HCT116 (cell line): ENCODE measurements at regions not wholly inside any gene's neighbourhood (a gene's known extent, or its start where the extent isn't known, plus 50 kb on each side); places are given as distances from the start of the nearest gene placed in this dataset.

Experiments
- ATAC-seq: fragments of 200-7000 bp; cut with Tn5 transposase; 2 replicates; pipeline ENCODE4 v1.9.1; 2020; ENCODE audit warnings: mild to moderate bottlenecking, moderate library complexity
- BruUV-seq: library from RNA; stranded (reverse); fragments of 400-500 nt; replicated peaks from 2 replicates; lab custom pipeline; 2021; lab: Mats Ljungman, UMichigan
- CTCF ChIA-PET: fragments of 300-600 bp; sonication (Branson Sonifier 250); formaldehyde crosslinking; loops from one replicate; lab custom pipeline; 2021; ENCODE audit warnings: antibody characterized with exemption; lab: Charles Lee
- POLR2A ChIA-PET: fragments of 300-600, 350-600 bp; sonication (Branson Sonifier 250); formaldehyde crosslinking; loops from one replicate; lab custom pipeline; 2021; ENCODE audit warnings: antibody characterized with exemption; lab: Charles Lee
- RAD21 ChIA-PET, 2 experiments: fragments of 300-600 bp; sonication (Branson Sonifier 250); formaldehyde crosslinking; loops; one replicate each; lab custom pipeline; 2023; ENCODE audit warnings: low total read pairs in 2 of 2; ENCODE audit not compliant: uncharacterized antibody in 2 of 2, unreplicated experiment in 2 of 2, low non-redundant PET in 1 of 2; lab: Charles Lee
- DNase-seq: peaks from one replicate; pipeline ENCODE4 v3.0.0-alpha.2; 2010; ENCODE audit warnings: low read depth, low spot score
- H2AFZ ChIP-seq: fragments of 200-600 bp; shearing (Covaris generic), sonication (generic); 2 replicates; pipeline ENCODE4 v1.6.1; 2017; ENCODE audit warnings: low read depth, mixed run types, mixed read lengths, antibody characterized with exemption, low read length; ENCODE audit not compliant: poor library complexity, severe bottlenecking
- H3K27ac ChIP-seq: 2 replicates; pipeline ENCODE4 v1.5.1; 2012; ENCODE audit warnings: low read depth, low read length
- H3K27me3 ChIP-seq: fragments of 200-600 bp; sonication (generic); 2 replicates; pipeline ENCODE4 v1.6.1; 2016; ENCODE audit warnings: mixed run types, low read length, mixed read lengths; ENCODE audit not compliant: insufficient read depth
- H3K36me3 ChIP-seq, 2 experiments: fragments of 200-500 bp in 1 of 2; fragments of 200-600 bp in 1 of 2; sonication (Bioruptor generic) in 1 of 2; sonication (generic) in 1 of 2; 2 replicates each; pipeline versions ENCODE4 v1.5.1 to v1.6.1; 2014 to 2016; ENCODE audit warnings: low read length in 2 of 2, inconsistent platforms in 1 of 2, mixed read lengths in 1 of 2, mixed run types in 1 of 2; ENCODE audit not compliant: insufficient read depth in 2 of 2, control insufficient read depth in 1 of 2
- H3K4me1 ChIP-seq, 2 experiments: fragments of 200-600 bp in 1 of 2; sonication (generic) in 1 of 2; 2 replicates each; pipeline versions ENCODE4 v1.5.1 to v1.6.1; 2012 to 2017; ENCODE audit warnings: low read length in 2 of 2, inconsistent platforms in 1 of 2, mild to moderate bottlenecking in 1 of 2, mixed read lengths in 1 of 2, mixed run types in 1 of 2, moderate library complexity in 1 of 2; ENCODE audit not compliant: insufficient read depth in 2 of 2, control insufficient read depth in 1 of 2
- H3K4me2 ChIP-seq: fragments of 200-600 bp; sonication (generic); 2 replicates; pipeline ENCODE4 v1.6.1; 2017; ENCODE audit warnings: mixed run types, low read length, mixed read lengths
- H3K4me3 ChIP-seq, 2 experiments: fragments of 200-600 bp in 1 of 2; sonication (generic) in 1 of 2; replicated peaks in 1 of 2; 2 replicates each; pipeline ENCODE4 v1.5.1; 2011 to 2016; ENCODE audit warnings: low read length in 2 of 2, control low read depth in 1 of 2, low read depth in 1 of 2, mild to moderate bottlenecking in 1 of 2, mixed read lengths in 1 of 2, mixed run types in 1 of 2
- H3K79me2 ChIP-seq: fragments of 200-600 bp; sonication (generic); 2 replicates; pipeline ENCODE4 v1.6.1; 2017; ENCODE audit warnings: mild to moderate bottlenecking, mixed run types, low read length, moderate library complexity, mixed read lengths; ENCODE audit not compliant: insufficient read depth
- H3K9ac ChIP-seq: fragments of 200-600 bp; sonication (generic); 2 replicates; pipeline ENCODE4 v1.6.1; 2016; ENCODE audit warnings: low read length, mixed read lengths
- H3K9me2 ChIP-seq: fragments of 200-600 bp; sonication (generic), shearing (Covaris generic); 2 replicates; pipeline ENCODE4 v1.6.1; 2017; ENCODE audit warnings: mixed run types, mild to moderate bottlenecking, moderate library complexity; ENCODE audit not compliant: insufficient read depth
- H3K9me3 ChIP-seq, 2 experiments: fragments of 200-500 bp in 1 of 2; fragments of 200-600 bp in 1 of 2; sonication (Bioruptor generic) in 1 of 2; sonication (generic) in 1 of 2; 2 replicates each; pipeline ENCODE4 v1.6.1; 2014 to 2017; ENCODE audit warnings: low read length in 2 of 2, mixed read lengths in 2 of 2, inconsistent platforms in 1 of 2, low read depth in 1 of 2, mild to moderate bottlenecking in 1 of 2, mixed run types in 1 of 2, moderate library complexity in 1 of 2; ENCODE audit not compliant: control insufficient read depth in 1 of 2, insufficient read depth in 1 of 2
- H4K20me1 ChIP-seq: fragments of 200-600 bp; sonication (generic), shearing (Covaris generic); 2 replicates; pipeline ENCODE4 v1.6.1; 2017; ENCODE audit warnings: mixed run types, mild to moderate bottlenecking, moderate library complexity; ENCODE audit not compliant: insufficient read depth
- ATF3 ChIP-seq: IDR thresholded peaks from 2 replicates; pipeline ENCODE4 v1.6.1; 2012
- CBX3 ChIP-seq: IDR thresholded peaks from 2 replicates; pipeline ENCODE4 v1.6.1; 2012; ENCODE audit warnings: low read depth
- CTCF ChIP-seq, 3 experiments: fragments of 200-600 bp in 1 of 3; sonication (generic) in 1 of 3; IDR thresholded peaks in 2 of 3; conservative IDR thresholded peaks in 1 of 3; 2 replicates each; pipeline ENCODE4 v1.5.1; 2012 to 2017; ENCODE audit warnings: low read depth in 2 of 3, low read length in 2 of 3, antibody characterized with exemption in 1 of 3, borderline replicate concordance in 1 of 3, control low read depth in 1 of 3, mild to moderate bottlenecking in 1 of 3, mixed read lengths in 1 of 3, mixed run types in 1 of 3, moderate library complexity in 1 of 3; ENCODE audit not compliant: insufficient read depth in 1 of 3
- EGR1 ChIP-seq: IDR thresholded peaks from 2 replicates; pipeline ENCODE4 v1.6.1; 2012; ENCODE audit warnings: low read depth
- ELF1 ChIP-seq: IDR thresholded peaks from 2 replicates; pipeline ENCODE4 v1.6.1; 2012; ENCODE audit warnings: low read depth, borderline replicate concordance
- FOSL1 ChIP-seq: IDR thresholded peaks from 2 replicates; pipeline ENCODE4 v1.6.1; 2012; ENCODE audit warnings: low read depth
- POLR2A ChIP-seq: IDR thresholded peaks from 2 replicates; pipeline ENCODE4 v1.7.0; 2011; ENCODE audit warnings: borderline replicate concordance; ENCODE audit not compliant: insufficient read depth, insufficient read length; ENCODE audit errors: extremely low read depth
- POLR2AphosphoS5 ChIP-seq: IDR thresholded peaks from 2 replicates; pipeline ENCODE4 v1.6.1; 2011; ENCODE audit warnings: mild to moderate bottlenecking, low read depth, low read length, moderate library complexity
- RAD21 ChIP-seq: IDR thresholded peaks from 2 replicates; pipeline ENCODE4 v1.6.1; 2012; ENCODE audit warnings: low read depth, mild to moderate bottlenecking
- SIN3A ChIP-seq: IDR thresholded peaks from 2 replicates; pipeline ENCODE4 v1.6.1; 2012; ENCODE audit warnings: low read depth
- SP1 ChIP-seq: IDR thresholded peaks from 2 replicates; pipeline ENCODE4 v1.6.1; 2012; ENCODE audit warnings: low read depth
- SRF ChIP-seq: IDR thresholded peaks from 2 replicates; pipeline ENCODE4 v1.6.1; 2012; ENCODE audit warnings: low read depth
- ZBTB33 ChIP-seq: IDR thresholded peaks from 2 replicates; pipeline ENCODE4 v1.6.1; 2011; ENCODE audit warnings: mild to moderate bottlenecking, low read length, moderate library complexity; ENCODE audit not compliant: insufficient replicate concordance; ENCODE audit errors: extremely low read depth
- ZFX ChIP-seq: fragments of 450-650 bp; IDR thresholded peaks from 2 replicates; pipeline ENCODE4 v1.6.1; 2017
- intact Hi-C: fragments of 100-400 bp; cut with micrococcal nuclease; formaldehyde crosslinking; loops from 2 replicates; pipeline ENCODE4 v1.10.0; 2022

- TF ChIP-seq ZBTB33 = no peak
Observed at GRCh38 chr11:24351179-24351578, 145.7 kb upstream of the LUZP2 start (continued).

- TF ChIP-seq ELF1 (no peak), CBX3 (no peak), SP1 (no peak), SIN3A (no peak), RAD21 (no peak), FOSL1 (no peak), SRF (no peak), CTCF (IDR thresholded peaks at IDR 0.05 in 2 of 3, conservative IDR thresholded peaks at IDR 0.05 in 1 of 3; ENCODE audit: borderline replicate concordance in 1 of 3, insufficient read depth in 1 of 3, low read depth in 2 of 3, low read length in 2 of 3) (no peak), POLR2A (no peak), EGR1 (no peak), POLR2AphosphoS5 (no peak), ATF3 (no peak), ZFX (no peak)
- TF ChIP-seq, all 23 proteins: peak for 0
- Histone ChIP-seq H4K20me1 (no peaks in the 10 kb centered on the region), H3K27me3 (no peaks in the 10 kb centered on the region), H3K9ac (no peak overlapping the region), H3K9me3 (peaks cover 0 to 4% of the 10 kb centered on the region in 2 experiments; a peak in 1 of 4 replicates), H3K4me2 (no peak overlapping the region), H3K79me2 (no peaks in the 10 kb centered on the region), H3K4me1 (no peaks in the 10 kb centered on the region), H3K9me2 (no peaks in the 10 kb centered on the region), H2AFZ (no peak overlapping the region), H3K36me3 (no peaks in the 10 kb centered on the region), H3K27ac (no peak overlapping the region), H3K4me3 (no peak overlapping the region)
- POLR2A ChIA-PET = no interaction called here
- no peak for DNase-seq
- BruUV-seq = no TSS peak
- intact Hi-C loops = no loop called here
- no peak for ATAC-seq
- CTCF ChIA-PET = no interaction called here
- RAD21 ChIA-PET = no interaction called here
Observed at GRCh38 chr11:24356501-24356900, 140.4 kb upstream of the LUZP2 start.
